Right lobe of liver (tissue), 4 donors: ENCODE measurements at regions not wholly inside any gene's neighbourhood (a gene's known extent, or its start where the extent isn't known, plus 50 kb on each side); places are given as distances from the start of the nearest gene placed in this dataset.

Experiments used
- CTCF ChIP-seq, 4 donors: fragments of 200-600 bp in 3 of 4; fragments of 450-650 bp in 1 of 4; IDR thresholded peaks; one replicate each; pipeline versions ENCODE4 v1.5.1 to v1.8.0; 2016 to 2022; ENCODE audit warnings: antibody characterized with exemption in 4 of 4, mild to moderate bottlenecking in 2 of 4
- POLR2A ChIP-seq: fragments of 450-650 bp; IDR thresholded peaks from one replicate; pipeline ENCODE4 v1.6.1; 2017; ENCODE audit warnings: antibody characterized with exemption, mild to moderate bottlenecking
- donor health status: DM: no; HTN: no; CAD: no.
- donor health status: DM: no; HTN: no; CAD: no.
- donor health status: DM: no; HTN: yes; CAD: no.

- no peak for TF ChIP-seq POLR2A
- no peak for TF ChIP-seq CTCF (IDR thresholded peaks at IDR 0.05)
Measured at GRCh38 chr1:37108596-37109188, 74.4 kb upstream of the GRIK3 start.
